A673 (cell line): ENCODE measurements at regions not wholly inside any gene's neighbourhood (a gene's known extent, or its start where the extent isn't known, plus 50 kb on each side); places are given as distances from the start of the nearest gene placed in this dataset.

Experiments used
- BruUV-seq: library from RNA; stranded (reverse); fragments of 400-500 nt; replicated peaks from 2 replicates; lab custom pipeline; 2021; lab: Mats Ljungman, UMichigan
- CTCF ChIA-PET: fragments of 300-600 bp; sonication (Branson Sonifier 250); formaldehyde crosslinking; loops from one replicate; lab custom pipeline; 2022; ENCODE audit warnings: antibody characterized with exemption; lab: Charles Lee
- POLR2A ChIA-PET: fragments of 300-600 bp; sonication (Branson Sonifier 250); formaldehyde crosslinking; loops from one replicate; lab custom pipeline; 2022; ENCODE audit warnings: antibody characterized with exemption; ENCODE audit not compliant: low non-redundant PET; lab: Charles Lee
- DNase-seq: peaks from one replicate; pipeline ENCODE4 v3.0.0-alpha.2; 2015; ENCODE audit warnings: low spot score
- H3K27ac ChIP-seq: fragments of 200-600 bp; sonication (generic); 2 replicates; pipeline ENCODE4 v1.5.1; 2016; ENCODE audit warnings: mixed run types, low read depth, mild to moderate bottlenecking, mixed read lengths, antibody characterized with exemption, low read length; ENCODE audit not compliant: poor library complexity, severe bottlenecking
- H3K27me3 ChIP-seq: fragments of 200-600 bp; sonication (generic); replicated peaks from 2 replicates; pipeline ENCODE4 v1.6.1; 2017; ENCODE audit warnings: mixed run types, low read depth, mild to moderate bottlenecking, mixed read lengths, antibody characterized with exemption, low read length; ENCODE audit not compliant: insufficient read depth, poor library complexity
- H3K36me3 ChIP-seq: fragments of 200-600 bp; sonication (generic); 2 replicates; pipeline ENCODE4 v1.6.1; 2016; ENCODE audit warnings: mixed run types, mild to moderate bottlenecking, mixed read lengths, antibody characterized with exemption, low read length; ENCODE audit not compliant: insufficient read depth, poor library complexity, severe bottlenecking
- H3K4me1 ChIP-seq: fragments of 200-600 bp; sonication (generic); 2 replicates; pipeline ENCODE4 v1.6.1; 2017; ENCODE audit warnings: mixed run types, mild to moderate bottlenecking, mixed read lengths, antibody characterized with exemption, low read length; ENCODE audit not compliant: insufficient read depth, poor library complexity, severe bottlenecking
- H3K4me3 ChIP-seq: fragments of 200-600 bp; sonication (generic); 2 replicates; pipeline ENCODE4 v1.5.1; 2016; ENCODE audit warnings: low read depth, mixed run types, mild to moderate bottlenecking, mixed read lengths, low read length; ENCODE audit not compliant: poor library complexity, severe bottlenecking
- H3K9me3 ChIP-seq: fragments of 200-600 bp; sonication (generic); 2 replicates; pipeline ENCODE4 v1.6.1; 2016; ENCODE audit warnings: mixed run types, low read depth, mild to moderate bottlenecking, mixed read lengths, antibody characterized with exemption, low read length; ENCODE audit not compliant: poor library complexity, severe bottlenecking
- CTCF ChIP-seq: fragments of 300-800, 200-600 bp; sonication (generic); conservative IDR thresholded peaks from 2 replicates; pipeline ENCODE4 v1.5.1; 2017; ENCODE audit warnings: low read depth, mild to moderate bottlenecking, antibody characterized with exemption, low read length, moderate library complexity, mixed read lengths
- EZH2 ChIP-seq: fragments of 200-600 bp; sonication (generic); IDR thresholded peaks from 2 replicates; pipeline ENCODE4 v1.6.1; 2017; ENCODE audit warnings: borderline replicate concordance, low read depth, mild to moderate bottlenecking, mixed read lengths, antibody characterized with exemption, low read length; ENCODE audit not compliant: poor library complexity, severe bottlenecking
- intact Hi-C: fragments of 100-400 bp; cut with micrococcal nuclease; formaldehyde crosslinking; loops from one replicate; pipeline ENCODE4 v1.10.0; 2022; ENCODE audit not compliant: unreplicated experiment

DNA sequence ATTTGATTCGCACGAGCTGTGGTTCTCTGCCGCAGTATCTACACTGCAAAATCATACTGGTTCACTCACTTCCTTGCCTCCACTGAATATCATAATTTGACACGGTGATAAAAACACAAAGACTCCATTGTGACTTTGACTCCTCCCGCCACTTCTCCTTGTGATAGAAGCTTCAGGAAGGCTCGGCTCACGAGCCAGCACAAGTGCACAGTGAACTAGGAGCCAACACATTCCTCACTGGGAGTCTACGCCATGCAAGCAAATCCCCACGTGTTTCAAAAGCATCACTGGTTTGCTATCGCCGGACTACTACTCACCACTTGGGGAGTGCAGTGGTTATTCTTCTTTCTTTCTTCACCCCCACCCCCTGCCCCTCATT lies 293.3 kb upstream of the PARD3B start:
- peaks cover 7% of the 10 kb centered on the region for H3K4me1 ChIP-seq

GRCh38 chr2:204255071-204255470 lies 290.2 kb upstream of the PARD3B start:
- Histone ChIP-seq H3K36me3 (no peaks in the 10 kb centered on the region), H3K27me3 (no peaks in the 10 kb centered on the region), H3K4me3 (no peak overlapping the region), H3K9me3 (no peaks in the 10 kb centered on the region), H3K27ac (no peak overlapping the region), H3K4me1 (peaks cover 11% of the 10 kb centered on the region)
- BruUV-seq: no TSS peak
- no peak for TF ChIP-seq EZH2
- no peak for TF ChIP-seq CTCF
- intact Hi-C loops: no loop called here
- ChIA-PET CTCF (interaction anchor here (1.6 kb wide), 1 partner anchor 110 kb away, joined by 4 read pairs; no protein-coding TSS in a partner anchor), POLR2A (no interaction called here)
- DNase-seq: no peak

More for the DNA sequence above, 293.3 kb upstream of the PARD3B start:
- Histone ChIP-seq H3K27ac (no peak overlapping the region), H3K27me3 (no peaks in the 10 kb centered on the region), H3K4me3 (no peak overlapping the region), H3K9me3 (no peaks in the 10 kb centered on the region), H3K36me3 (no peaks in the 10 kb centered on the region)
- TF ChIP-seq CTCF (no peak), EZH2 (no peak)
- CTCF ChIA-PET: interaction anchor here (1.2 kb wide), 1 partner anchor 8 kb away, joined by 5 read pairs; no protein-coding TSS in a partner anchor
- POLR2A ChIA-PET: no interaction called here
- intact Hi-C loops: no loop called here
- no TSS peak for BruUV-seq
- no peak for DNase-seq

- ChIA-PET CTCF (interaction anchor here (1.6 kb wide), 1 partner anchor 110 kb away, joined by 4 read pairs; no protein-coding TSS in a partner anchor), POLR2A (no interaction called here)
- no peak overlapping the region for H3K27ac ChIP-seq
- no peaks in the 10 kb centered on the region for H3K27me3 ChIP-seq
- no peak overlapping the region for H3K4me3 ChIP-seq
- H3K9me3 ChIP-seq: no peaks in the 10 kb centered on the region
- no peak for DNase-seq
- BruUV-seq: no TSS peak
- intact Hi-C loops: no loop called here
- H3K4me1 ChIP-seq: peaks cover 15% of the 10 kb centered on the region
- TF ChIP-seq EZH2: no peak
- no peak for TF ChIP-seq CTCF
- H3K36me3 ChIP-seq: no peaks in the 10 kb centered on the region
Observed at GRCh38 chr2:204255526-204255925, 289.7 kb upstream of the PARD3B start.
